NCI-H2029 (cell line): ENCODE measurements at regions not wholly inside any gene's neighbourhood (a gene's known extent, or its start where the extent isn't known, plus 50 kb on each side); places are given as distances from the start of the nearest gene placed in this dataset.
A peak's percentile ranks its signal among the peaks of the same experiment; 100 is the strongest.
"Not testable (repeated sequence)": the region's sequence is repeated elsewhere in the genome, so short reads cannot be mapped to it uniquely, and the experiment has no call there.

ENCODE experiments used
- DNase-seq: peaks from one replicate; lab custom pipeline; 2025; lab: John Stamatoyannopoulos, UW

DNA sequence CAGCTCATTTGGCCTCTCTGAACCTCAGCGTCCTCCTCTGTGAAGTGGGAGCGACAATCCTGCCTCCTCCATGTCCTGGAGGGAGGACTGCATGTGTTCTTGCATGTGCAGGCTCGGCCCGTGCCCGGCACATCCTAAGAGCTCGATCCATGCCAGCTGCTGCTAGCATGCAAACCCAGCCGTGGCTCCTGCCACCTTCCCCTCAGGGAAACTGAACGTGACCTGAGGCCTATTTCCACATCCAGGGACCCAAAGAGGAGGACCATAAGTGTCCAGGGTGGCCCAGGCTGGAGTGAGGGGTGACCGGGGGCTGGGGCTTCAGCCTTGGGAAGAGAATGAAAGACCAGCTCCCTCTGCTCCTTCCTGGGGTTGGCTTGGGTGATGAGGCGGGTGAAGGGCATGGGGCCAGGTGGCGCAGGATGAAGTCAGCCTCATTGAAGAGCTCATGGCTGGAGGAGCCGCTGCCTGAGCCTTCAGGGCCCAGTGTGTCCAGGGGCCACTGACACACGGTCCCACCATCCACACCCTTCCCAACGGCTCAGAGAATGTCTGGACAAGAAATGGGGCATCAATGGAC lies 115.7 kb upstream of the AKAP13 start:
- not testable (repeated sequence) for DNase-seq

- not testable (repeated sequence) for DNase-seq
These were observed 113.1 kb upstream of the AKAP13 start for GRCh38 chr15:85267158-85267857.

- DNase-seq: no peak
These were observed 105.9 kb upstream of the AKAP13 start for GRCh38 chr15:85274315-85275050.

- no peak for DNase-seq
These were observed 103.9 kb upstream of the AKAP13 start for GRCh38 chr15:85276508-85276907.

DNA sequence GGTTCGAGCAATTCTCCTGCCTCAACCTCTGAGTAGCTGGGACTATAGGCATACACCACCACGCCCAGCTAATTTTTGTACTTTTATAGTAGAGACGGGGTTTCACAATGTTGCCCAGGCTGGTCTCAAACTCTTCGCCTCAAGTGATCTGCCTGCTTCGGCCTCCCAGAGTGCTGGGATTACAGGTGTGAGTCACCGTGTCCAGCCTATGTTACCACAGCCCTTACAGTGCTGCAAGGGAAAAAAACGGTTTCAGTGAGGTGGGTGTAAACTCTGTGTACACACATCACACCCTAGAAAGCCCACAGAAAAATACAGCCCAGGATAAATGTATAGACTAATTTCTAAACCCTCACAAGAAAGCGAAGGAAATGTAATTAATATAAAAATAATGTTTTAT lies 103.5 kb upstream of the AKAP13 start:
- no peak for DNase-seq

DNA sequence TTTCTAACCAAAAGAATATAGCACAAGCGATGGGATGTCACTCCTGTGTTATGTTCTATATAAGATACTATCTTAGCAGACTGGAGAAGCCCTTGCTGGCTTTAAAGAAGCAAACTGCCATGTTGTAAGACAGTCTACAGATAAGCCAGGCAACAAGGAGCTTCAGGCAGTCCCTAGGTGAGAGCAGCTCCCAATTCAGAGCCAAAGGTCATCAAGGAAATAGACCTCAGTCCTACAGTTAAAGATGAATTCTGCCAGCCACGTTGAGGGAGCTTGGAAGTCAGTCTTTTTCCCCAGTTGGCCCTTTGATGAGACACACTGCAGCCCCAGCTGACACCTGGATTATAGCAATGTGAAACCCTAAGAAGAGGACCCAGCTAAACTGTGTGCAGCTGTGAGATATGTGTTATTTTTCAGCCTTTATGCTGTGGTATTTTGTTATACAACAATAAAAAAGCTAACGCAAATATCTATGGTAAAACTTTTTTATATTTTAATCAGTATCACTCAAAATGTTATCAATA lies 102.5 kb upstream of the AKAP13 start:
- DNase-seq: no peak

DNA sequence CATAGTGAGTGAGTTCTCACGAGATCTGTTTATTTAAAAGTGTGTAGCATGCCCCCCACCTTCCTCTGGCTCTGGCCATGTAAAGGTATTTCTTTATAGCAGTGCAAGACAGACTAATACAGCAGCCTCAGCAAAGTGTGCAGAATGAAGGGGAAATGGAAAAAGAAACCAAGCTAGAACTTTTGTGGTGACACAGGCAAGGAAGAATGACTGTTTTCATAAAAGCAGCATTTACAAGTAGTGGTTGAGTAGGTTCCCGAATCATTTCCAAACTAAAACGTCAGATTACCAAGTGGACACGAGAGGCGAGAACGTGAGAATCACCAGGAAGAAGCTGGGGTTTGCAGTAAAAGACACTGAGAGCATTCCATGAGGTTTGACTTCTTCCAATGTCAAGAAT lies 100.2 kb upstream of the AKAP13 start:
- no peak for DNase-seq

- DNase-seq: no peak
These were observed 99.0 kb upstream of the AKAP13 start for GRCh38 chr15:85281293-85281882.

- DNase-seq: no peak
These were observed 97.8 kb upstream of the AKAP13 start for GRCh38 chr15:85282504-85283115.

DNA sequence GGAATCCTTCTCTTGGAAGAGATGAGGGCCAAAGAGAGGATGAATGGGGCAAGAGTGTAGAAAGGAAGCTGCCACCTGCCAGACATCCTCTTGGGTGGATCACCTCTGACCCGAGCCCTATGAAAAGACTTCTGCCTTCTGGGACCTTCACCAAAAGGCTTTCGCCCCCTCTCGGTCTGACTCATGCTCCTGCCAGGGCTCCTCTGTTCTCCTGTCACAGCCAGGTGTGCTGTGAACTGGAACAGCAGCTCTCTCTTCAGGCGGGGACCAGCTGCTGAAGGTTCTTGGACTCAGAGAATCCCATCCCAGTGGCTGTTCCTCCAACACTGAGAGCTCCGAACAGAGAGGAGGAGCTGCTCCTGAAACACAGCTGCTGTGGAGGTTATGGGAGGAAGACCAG lies 96.6 kb upstream of the AKAP13 start:
- DNase-seq: not testable (repeated sequence)

GRCh38 chr15:85284497-85284896 lies 95.9 kb upstream of the AKAP13 start:
- no peak for DNase-seq

- peak; percentile 13 for DNase-seq
These were observed 90.6 kb upstream of the AKAP13 start for GRCh38 chr15:85289677-85290365.

DNA sequence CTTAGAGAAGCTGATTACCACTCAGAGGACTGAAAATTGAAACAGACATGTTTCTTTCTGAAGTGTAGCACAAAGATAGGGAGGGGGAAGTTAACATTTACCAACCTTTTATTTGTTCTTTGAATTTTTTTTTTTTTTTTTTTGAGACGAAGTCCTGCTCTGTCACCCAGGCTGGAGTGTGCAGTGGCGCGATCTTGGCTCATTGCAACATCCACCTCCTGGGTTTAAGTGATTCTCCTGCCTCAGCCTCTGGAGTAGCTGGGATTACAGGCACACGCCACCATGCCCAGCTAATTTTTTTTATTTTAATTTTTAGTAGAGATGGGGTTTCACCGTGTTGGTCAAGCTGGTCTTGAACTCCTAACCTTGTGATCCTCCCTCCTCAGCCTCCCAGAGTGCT lies 87.8 kb upstream of the AKAP13 start:
- DNase-seq: not testable (repeated sequence)

DNA sequence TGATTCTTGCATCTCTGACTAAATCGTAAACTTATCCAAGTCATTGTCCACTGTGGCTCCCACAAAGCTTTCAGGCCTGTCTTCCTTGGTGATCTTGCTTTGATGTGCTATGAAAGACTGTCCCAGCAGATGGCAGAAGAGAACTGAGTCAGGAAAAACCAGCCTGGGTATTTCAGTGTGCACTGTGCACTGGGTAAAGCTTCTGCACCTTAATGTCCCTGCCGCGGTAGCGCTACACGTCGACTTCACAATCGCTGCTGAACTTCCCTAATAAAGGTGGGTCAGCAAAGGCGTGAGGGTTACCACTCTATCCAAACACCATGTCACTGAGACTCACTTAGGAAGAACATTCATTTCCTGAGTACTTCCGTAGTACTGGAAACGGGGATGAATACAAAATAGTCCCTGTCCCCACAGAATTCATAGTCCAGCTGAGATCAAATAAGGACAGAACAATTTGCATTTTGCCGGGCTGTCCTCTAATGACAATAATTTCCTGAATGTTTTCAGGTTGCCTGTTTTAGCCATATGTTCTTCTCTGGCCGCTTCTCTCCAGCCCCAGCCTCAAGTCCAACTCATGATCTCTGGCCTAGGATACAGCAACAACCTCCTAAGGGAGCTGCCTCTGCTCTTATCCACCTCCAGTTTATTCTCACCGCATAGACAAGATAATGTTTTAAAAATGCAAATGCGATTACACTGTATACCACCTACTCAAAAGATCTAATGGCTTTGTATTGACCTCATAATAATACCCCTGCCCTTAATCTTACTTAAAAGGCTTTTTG lies 83.6 kb upstream of the AKAP13 start:
- peak; percentile 22 for DNase-seq

DNA sequence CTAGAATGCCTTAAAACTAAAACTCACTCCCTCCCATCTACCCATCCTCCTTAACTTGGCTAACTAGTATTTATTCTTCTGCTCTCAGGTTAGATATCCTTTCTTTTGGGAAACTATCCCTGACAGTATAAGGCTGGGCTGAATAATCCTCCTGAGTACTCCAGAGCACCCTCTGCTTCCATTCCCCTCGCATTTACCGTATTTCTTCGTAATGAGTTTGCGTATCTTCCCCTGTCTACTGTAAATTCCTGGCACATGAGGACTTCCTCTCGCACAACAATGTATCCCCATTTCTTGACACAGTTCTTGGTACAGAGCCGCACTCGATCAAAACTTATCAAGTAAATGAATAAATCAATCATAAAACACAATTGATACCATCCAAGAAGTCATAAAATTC lies 82.9 kb upstream of the AKAP13 start:
- no peak for DNase-seq

- no peak for DNase-seq
These were observed 82.0 kb upstream of the AKAP13 start for GRCh38 chr15:85298366-85298765.

GRCh38 chr15:85298941-85299340 lies 81.5 kb upstream of the AKAP13 start:
- no peak for DNase-seq

DNA sequence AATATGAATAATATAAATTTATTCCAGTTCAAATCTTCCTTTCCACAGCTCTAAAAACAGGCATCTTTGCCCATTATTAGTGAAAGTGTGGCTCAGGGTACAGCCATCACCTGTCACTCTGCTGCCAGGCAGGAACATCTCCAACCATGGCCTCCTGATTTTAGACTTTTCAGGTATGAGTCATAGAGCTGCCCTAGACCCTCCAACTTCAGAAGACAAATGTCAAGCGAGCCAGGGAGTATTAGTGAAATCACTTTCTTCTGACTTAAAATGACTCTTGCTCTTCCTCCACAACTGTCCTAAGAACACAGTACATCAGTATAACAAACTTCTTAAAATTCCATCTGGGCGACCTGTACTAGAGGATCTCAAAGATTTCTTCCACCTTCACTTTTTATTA lies 78.1 kb upstream of the AKAP13 start:
- DNase-seq: no peak

DNA sequence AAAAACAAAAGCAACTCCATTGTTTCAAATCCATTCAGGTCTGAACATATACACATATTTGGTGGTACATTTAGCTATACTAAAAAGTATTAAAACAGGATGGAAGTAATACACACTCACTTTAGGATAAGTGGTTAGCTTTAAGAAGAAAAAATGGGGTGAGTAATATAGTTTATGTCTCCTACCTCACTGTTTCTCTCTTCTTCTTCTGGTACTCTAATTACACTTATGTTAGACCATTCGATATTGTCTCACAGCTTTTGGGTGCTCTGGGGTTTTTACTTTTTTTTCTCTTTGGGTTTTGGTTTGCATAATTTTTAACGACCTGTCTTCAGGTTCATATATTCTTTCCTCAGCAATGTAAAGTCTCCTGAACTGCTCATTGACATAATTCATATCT lies 75.4 kb upstream of the AKAP13 start:
- DNase-seq: no peak

DNA sequence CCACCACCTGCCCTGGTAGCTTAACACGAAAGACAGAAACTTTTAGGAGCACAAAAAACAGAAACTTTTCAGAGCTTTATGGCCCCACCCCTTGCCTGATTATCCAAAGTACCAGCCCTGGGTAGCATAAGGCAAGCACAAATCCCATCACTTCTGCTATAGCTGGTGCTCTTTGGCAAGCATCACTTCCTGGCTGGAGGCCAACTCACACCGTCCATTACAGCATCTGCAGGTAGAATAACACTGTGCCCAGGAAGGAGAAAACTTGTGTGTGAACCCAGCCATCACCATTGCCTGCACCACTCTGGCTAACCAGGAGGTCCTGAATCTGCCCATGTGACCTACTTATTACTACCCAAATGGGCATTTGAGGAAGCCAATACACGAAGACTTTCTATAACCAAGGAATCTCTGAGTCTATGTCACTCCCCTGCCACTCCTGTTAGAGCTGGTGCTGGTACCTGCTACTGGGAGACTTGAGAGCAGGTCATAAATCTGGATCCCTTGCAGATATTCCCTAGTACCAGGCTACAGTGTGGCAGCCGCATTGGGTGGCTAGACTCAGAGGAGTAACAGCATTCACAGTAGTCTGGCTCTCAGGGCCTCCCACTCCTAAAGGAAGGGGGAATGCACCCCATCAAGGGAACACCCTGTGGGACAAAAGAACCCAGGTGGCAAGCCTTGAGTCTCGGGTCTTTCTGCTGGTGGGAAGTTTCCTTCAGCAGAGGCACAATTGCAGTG lies 73.3 kb upstream of the AKAP13 start:
- DNase-seq: no peak
